ENCODE measurements at regions not wholly inside any gene's neighbourhood (a gene's known extent, or its start where the extent isn't known, plus 50 kb on each side); places are given as distances from the start of the nearest gene placed in this dataset.

GRCh38 chr13:34040863-34041262 is 222.9 kb downstream of the RFC3 start:
- no peak for DNase-seq (ENCODE audit: low spot score)

- no peak for DNase-seq (ENCODE audit: low spot score)
These were observed 226.1 kb downstream of the RFC3 start for GRCh38 chr13:34044041-34044440.

GRCh38 chr13:34044660-34045080 is 226.7 kb downstream of the RFC3 start:
- peak; percentile 70 for DNase-seq (ENCODE audit: low spot score)

GRCh38 chr13:34046457-34046856 is 228.5 kb downstream of the RFC3 start:
- DNase-seq (ENCODE audit: low spot score) = no peak

GRCh38 chr13:34048652-34049051 is 230.7 kb downstream of the RFC3 start:
- no peak for DNase-seq (ENCODE audit: low spot score)

- DNase-seq (ENCODE audit: low spot score) = peak; percentile 39
These were observed 238.8 kb downstream of the RFC3 start for GRCh38 chr13:34056733-34057258.

- no peak for DNase-seq (ENCODE audit: low spot score)
These were observed 246.7 kb downstream of the RFC3 start for GRCh38 chr13:34064456-34065205.

GRCh38 chr13:34065928-34066327 is 248.0 kb downstream of the RFC3 start:
- DNase-seq (ENCODE audit: low spot score) = peak; percentile 66

GRCh38 chr13:34066344-34066743 is 248.4 kb downstream of the RFC3 start:
- no peak for DNase-seq (ENCODE audit: low spot score)

GRCh38 chr13:34070006-34070405 is 252.1 kb downstream of the RFC3 start:
- peak; percentile 22 for DNase-seq (ENCODE audit: low spot score)

GRCh38 chr13:34070544-34071303 is 252.8 kb downstream of the RFC3 start:
- no peak for DNase-seq (ENCODE audit: low spot score)

- DNase-seq (ENCODE audit: low spot score) = no peak
These were observed 258.4 kb downstream of the RFC3 start for GRCh38 chr13:34076319-34076718.

GRCh38 chr13:34076943-34077703 is 259.2 kb downstream of the RFC3 start:
- DNase-seq (ENCODE audit: low spot score) = peak; percentile 33

GRCh38 chr13:34078334-34078999 is 260.5 kb downstream of the RFC3 start:
- no peak for DNase-seq (ENCODE audit: low spot score)

- no peak for DNase-seq (ENCODE audit: low spot score)
These were observed 267.3 kb downstream of the RFC3 start for GRCh38 chr13:34085204-34085603.

- no peak for DNase-seq (ENCODE audit: low spot score)
These were observed 268.3 kb downstream of the RFC3 start for GRCh38 chr13:34086281-34086680.

GRCh38 chr13:34087791-34088190 is 269.8 kb downstream of the RFC3 start:
- no peak for DNase-seq (ENCODE audit: low spot score)

- peak; percentile 66 for DNase-seq (ENCODE audit: low spot score)
These were observed 285.9 kb downstream of the RFC3 start for GRCh38 chr13:34103854-34104253.

- DNase-seq (ENCODE audit: low spot score) = no peak
These were observed 286.9 kb downstream of the RFC3 start for GRCh38 chr13:34104853-34105252.

GRCh38 chr13:34107806-34108205 is 289.9 kb downstream of the RFC3 start:
- no peak for DNase-seq (ENCODE audit: low spot score)

GRCh38 chr13:34108410-34108809 is 290.5 kb downstream of the RFC3 start:
- DNase-seq (ENCODE audit: low spot score) = peak; percentile 4

GRCh38 chr13:34114581-34114980 is 296.6 kb downstream of the RFC3 start:
- DNase-seq (ENCODE audit: low spot score) = no peak

Measured in kidney tubule cell (primary cell).